Tibial nerve (tissue), 4 donors: ENCODE measurements at regions not wholly inside any gene's neighbourhood (a gene's known extent, or its start where the extent isn't known, plus 50 kb on each side); places are given as distances from the start of the nearest gene placed in this dataset.

Source experiments
- EP300 ChIP-seq, 2 donors: sonication (generic); formaldehyde crosslinking; IDR thresholded peaks; one replicate each; pipeline ENCODE4 v1.6.1; 2017; ENCODE audit warnings: antibody characterized with exemption in 2 of 2, mild to moderate bottlenecking in 1 of 2
- TF ChIP-seq, protein P1 (sequence below), 5 experiments: fragments of 200-600 bp in 3 of 5; fragments of 450-650 bp in 2 of 5; sonication (generic) in 3 of 5; IDR thresholded peaks; one replicate each; pipeline ENCODE4 v1.5.1; 2016 to 2019; ENCODE audit warnings: antibody characterized with exemption in 5 of 5, mild to moderate bottlenecking in 3 of 5, moderate library complexity in 2 of 5

DNA sequence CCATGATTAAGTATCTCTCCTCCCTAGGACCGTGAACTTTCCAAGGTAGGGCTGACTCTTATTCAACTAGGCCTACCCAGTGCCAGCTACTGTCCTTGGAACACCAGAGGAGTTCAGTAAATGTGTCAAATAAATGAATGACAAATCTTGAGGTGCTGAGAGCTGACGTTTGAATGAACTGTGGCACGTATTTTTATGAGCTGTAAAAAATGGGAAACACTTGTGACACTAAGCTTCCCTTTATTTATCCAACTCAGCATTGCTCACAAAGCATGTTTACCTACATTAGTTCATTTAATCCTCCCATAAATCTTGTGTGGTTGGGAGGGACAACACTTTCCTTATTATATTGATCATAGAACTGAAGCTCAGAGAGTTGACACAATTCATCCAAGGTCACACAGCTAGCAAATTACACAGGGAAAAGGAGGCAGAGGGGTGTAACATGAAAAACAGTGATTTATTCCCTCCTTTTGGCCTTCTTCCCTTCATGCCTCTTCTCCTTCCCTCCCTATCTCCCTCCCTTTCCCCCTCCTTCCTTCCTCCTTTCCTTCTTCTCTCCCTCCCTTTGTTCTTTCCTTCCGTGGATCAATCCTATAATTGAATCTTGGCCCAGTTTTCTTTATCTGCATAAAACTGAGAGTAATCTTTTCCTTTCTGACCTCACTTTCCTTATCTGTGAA is 412.6 kb downstream of the DMRT2 start:
- TF ChIP-seq, protein P1, sequence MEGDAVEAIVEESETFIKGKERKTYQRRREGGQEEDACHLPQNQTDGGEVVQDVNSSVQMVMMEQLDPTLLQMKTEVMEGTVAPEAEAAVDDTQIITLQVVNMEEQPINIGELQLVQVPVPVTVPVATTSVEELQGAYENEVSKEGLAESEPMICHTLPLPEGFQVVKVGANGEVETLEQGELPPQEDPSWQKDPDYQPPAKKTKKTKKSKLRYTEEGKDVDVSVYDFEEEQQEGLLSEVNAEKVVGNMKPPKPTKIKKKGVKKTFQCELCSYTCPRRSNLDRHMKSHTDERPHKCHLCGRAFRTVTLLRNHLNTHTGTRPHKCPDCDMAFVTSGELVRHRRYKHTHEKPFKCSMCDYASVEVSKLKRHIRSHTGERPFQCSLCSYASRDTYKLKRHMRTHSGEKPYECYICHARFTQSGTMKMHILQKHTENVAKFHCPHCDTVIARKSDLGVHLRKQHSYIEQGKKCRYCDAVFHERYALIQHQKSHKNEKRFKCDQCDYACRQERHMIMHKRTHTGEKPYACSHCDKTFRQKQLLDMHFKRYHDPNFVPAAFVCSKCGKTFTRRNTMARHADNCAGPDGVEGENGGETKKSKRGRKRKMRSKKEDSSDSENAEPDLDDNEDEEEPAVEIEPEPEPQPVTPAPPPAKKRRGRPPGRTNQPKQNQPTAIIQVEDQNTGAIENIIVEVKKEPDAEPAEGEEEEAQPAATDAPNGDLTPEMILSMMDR (IDR thresholded peaks at IDR 0.05) = no peak
- no peak for TF ChIP-seq EP300 (IDR thresholded peaks at IDR 0.05)
